ENCODE measurements at regions not wholly inside any gene's neighbourhood (a gene's known extent, or its start where the extent isn't known, plus 50 kb on each side); places are given as distances from the start of the nearest gene placed in this dataset.

DNA sequence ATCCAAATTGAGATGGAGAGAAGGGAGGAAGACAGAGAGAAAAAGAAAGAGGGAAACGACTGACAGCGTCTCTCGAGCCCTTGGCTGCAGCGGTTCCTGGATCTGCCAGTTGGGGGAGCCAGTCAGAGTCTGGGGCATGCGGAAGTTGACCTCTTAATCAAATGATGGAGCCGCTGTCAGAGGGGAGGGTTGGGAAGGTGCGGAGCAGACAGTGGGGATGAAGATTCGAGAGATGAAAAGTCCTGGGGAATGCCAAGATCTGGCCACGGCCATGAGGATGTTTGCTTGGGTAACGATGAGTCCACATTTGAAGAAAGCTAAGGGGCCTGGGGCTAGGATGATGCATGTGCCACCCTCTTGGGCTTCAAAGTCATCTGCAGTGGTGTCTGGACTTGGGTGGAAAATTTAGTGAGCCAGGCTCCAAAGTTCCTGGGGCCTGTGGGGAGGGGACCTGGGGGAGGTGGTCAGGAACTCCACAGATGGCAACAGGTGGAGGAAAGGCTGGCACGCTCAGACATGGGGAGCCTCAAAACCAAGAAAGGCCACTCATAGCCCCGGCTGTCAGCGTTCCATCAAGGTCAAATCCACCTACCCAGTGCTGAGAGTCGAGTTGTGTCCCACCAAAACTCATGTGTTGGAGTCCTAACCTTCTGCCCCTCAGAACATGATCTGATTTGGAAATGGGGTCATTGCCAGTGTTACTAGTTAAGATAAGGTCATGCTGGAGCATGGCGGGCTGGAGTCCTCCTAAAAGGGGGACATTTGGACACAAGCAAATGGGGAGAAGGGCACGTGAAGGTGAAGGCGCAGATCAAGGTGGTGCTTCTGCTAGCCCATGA, 200.1 kb downstream of the NDUFA10 start:
- peaks cover 3% of the 10 kb centered on the region; the same call in 1 of the 2 replicates for H3K4me1 ChIP-seq (ENCODE audit: insufficient read depth, low read length)
- no peak overlapping the region for H3K4me3 ChIP-seq (ENCODE audit: low read length)
- 92% methylated on average over 17 of the region's 17 CpGs for whole genome bisulfite sequencing
- H3K27ac ChIP-seq (ENCODE audit: low read depth, low read length): no peak overlapping the region
- H3K27me3 ChIP-seq (ENCODE audit: insufficient read depth, low read length): no peaks in the 10 kb centered on the region; the same call in 1 of the 2 replicates
- H3K9ac ChIP-seq (ENCODE audit: low read depth, low read length): no peak overlapping the region
- no peaks in the 10 kb centered on the region for H3K9me3 ChIP-seq (ENCODE audit: insufficient read depth, low read depth, low read length)
- H3K36me3 ChIP-seq (ENCODE audit: insufficient read depth, low read length): no peaks in the 10 kb centered on the region

DNA sequence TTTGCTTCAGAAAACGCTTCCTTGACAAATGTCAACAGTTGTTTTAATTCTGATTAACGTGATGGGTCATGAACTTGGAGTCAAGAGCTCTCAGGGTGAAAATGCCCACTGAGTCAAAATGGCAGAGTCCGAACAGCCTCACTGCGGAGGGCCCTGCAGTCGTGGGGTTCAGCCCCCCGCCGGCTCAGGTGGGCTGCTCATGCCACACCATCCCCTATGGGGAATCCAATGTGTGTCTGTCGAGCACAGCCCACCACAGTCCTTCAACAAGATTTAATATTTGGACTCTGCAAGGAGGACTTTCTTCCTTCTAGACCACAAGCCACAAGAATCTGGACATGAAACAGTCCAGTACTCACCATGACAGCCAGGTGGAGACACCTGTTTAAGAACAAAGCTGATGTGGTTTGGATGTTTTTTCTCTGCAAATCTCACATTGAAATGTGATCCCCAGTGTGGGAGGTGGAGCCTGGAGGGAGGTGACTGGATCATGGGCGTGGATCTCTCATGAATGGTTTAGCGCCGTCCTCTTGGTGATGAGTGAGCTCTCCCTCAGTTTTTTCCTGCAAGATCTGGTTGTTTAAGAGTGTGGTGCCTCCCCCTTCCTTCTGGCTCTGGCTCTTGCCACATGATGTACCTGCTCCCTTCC, 201.0 kb downstream of the NDUFA10 start:
- 73% methylated on average over 11 of the region's 11 CpGs for WGBS
- Histone ChIP-seq H3K9ac (ENCODE audit: low read depth, low read length) (no peak overlapping the region), H3K9me3 (ENCODE audit: insufficient read depth, low read depth, low read length) (no peaks in the 10 kb centered on the region), H3K4me1 (ENCODE audit: insufficient read depth, low read length) (peaks cover 3% of the 10 kb centered on the region; the same call in 1 of the 2 replicates), H3K27me3 (ENCODE audit: insufficient read depth, low read length) (no peaks in the 10 kb centered on the region; the same call in 1 of the 2 replicates), H3K36me3 (ENCODE audit: insufficient read depth, low read length) (no peaks in the 10 kb centered on the region), H3K4me3 (ENCODE audit: low read length) (no peak overlapping the region), H3K27ac (ENCODE audit: low read depth, low read length) (no peak overlapping the region)

DNA sequence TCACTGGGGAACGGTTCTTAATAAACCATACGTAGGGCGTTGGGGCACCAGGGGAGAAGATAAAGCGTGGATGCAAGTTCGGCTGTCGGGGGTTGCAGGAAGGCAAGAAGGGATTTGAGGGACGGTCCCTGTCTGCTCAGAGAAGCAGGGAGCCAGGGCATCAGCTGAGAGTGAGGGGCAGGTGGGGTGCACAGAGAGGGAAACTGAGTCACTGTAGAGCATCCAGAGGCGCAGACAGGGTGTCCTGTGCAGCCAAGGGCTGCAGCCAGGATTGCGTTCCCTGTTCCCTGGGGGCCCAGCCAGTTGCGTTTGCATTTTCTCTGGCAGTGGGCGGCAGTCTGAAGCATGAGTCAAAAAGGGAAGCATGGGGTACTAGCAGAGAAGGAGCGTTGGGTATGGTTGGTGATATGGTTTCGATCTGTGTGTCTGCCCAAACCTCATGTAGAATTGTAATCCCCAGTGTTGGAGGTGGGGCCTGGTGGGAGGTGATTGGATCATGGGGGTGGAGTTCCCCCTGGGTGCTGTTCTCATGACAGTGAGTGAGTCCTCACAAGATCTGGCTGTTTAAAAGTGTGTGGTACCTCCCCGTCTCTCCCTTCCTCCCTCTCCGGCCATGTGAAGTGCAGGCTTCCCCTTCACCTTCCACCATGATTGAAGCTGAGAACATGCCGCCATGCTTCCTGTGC, 202.9 kb downstream of the NDUFA10 start:
- no peak overlapping the region for H3K27ac ChIP-seq (ENCODE audit: low read depth, low read length)
- H3K9ac ChIP-seq (ENCODE audit: low read depth, low read length): no peak overlapping the region
- WGBS: 91% methylated on average over 16 of the region's 16 CpGs
- H3K4me1 ChIP-seq (ENCODE audit: insufficient read depth, low read length): peaks cover 3% of the 10 kb centered on the region; the same call in 1 of the 2 replicates
- H3K9me3 ChIP-seq (ENCODE audit: insufficient read depth, low read depth, low read length): no peaks in the 10 kb centered on the region
- H3K4me3 ChIP-seq (ENCODE audit: low read length): no peak overlapping the region
- no peaks in the 10 kb centered on the region; the same call in 1 of the 2 replicates for H3K27me3 ChIP-seq (ENCODE audit: insufficient read depth, low read length)
- no peaks in the 10 kb centered on the region for H3K36me3 ChIP-seq (ENCODE audit: insufficient read depth, low read length)

DNA sequence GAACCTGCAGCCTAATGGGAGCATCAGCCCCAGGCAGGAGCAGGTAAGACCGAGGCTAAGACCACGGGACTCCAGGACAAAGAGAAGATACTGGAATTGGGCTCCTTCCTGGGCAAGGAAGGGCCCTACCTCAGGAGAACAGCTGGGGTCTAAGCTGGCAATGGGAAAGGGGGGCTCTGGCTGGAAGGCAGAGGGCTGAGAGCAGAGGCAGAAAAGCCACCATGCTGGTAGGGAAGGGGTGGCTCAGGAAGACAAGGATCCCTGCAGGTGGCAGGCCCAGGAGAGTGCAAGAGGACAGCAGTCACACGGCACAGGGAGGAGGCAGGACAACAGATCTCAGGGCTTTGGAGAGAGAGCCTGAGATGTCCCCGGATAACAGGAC, 203.5 kb downstream of the NDUFA10 start:
- Histone ChIP-seq H3K27ac (ENCODE audit: low read depth, low read length) (no peak overlapping the region), H3K9ac (ENCODE audit: low read depth, low read length) (no peak overlapping the region), H3K4me1 (ENCODE audit: insufficient read depth, low read length) (peaks cover 3% of the 10 kb centered on the region; the same call in 1 of the 2 replicates), H3K4me3 (ENCODE audit: low read length) (no peak overlapping the region), H3K36me3 (ENCODE audit: insufficient read depth, low read length) (no peaks in the 10 kb centered on the region), H3K9me3 (ENCODE audit: insufficient read depth, low read depth, low read length) (no peaks in the 10 kb centered on the region), H3K27me3 (ENCODE audit: insufficient read depth, low read length) (no peaks in the 10 kb centered on the region; the same call in 1 of the 2 replicates)
- WGBS: 81% methylated on average over 4 of the region's 4 CpGs

DNA sequence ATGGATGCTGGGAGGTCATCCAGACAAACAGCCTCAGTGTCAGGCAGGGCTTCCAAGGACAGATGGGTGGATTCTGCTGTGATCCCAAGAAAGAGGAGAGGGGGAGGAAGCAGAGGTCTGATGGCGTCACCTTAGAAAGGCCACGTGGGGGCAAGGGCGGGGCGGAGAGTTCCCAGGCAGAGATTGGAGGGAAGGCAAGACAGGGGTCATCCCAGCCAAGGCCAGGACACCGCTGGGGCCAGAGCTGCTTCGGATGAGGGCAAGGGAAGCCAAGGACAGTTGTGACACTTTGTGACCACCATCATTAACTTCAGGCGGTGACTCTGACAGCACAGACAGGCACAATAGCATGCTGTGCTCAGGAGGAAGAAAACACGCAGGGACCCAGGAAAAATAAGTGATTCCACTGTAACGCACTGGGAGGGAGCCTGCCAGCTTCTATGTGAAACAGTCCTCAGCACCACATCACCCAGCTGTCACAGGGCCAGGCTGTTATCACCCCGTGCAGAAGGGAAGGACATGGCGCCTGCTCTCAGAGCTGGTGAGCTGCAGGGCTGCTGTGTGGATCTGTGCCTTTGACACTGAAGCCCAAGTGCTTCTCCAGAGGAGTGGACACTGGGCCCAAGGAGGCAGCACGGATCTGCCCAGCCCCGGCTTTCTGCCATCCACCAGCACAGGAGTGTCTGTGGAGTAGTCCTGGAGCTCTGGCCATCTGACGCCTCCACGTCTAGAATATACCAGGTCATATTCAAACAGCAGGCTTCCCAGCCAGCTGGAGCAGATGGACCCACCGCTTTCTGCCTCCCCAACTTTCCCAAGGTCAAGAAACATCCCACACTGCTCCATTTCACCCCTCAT, 204.1 kb downstream of the NDUFA10 start:
- Histone ChIP-seq H3K4me3 (ENCODE audit: low read length) (no peak overlapping the region), H3K9ac (ENCODE audit: low read depth, low read length) (no peak overlapping the region), H3K27ac (ENCODE audit: low read depth, low read length) (no peak overlapping the region), H3K36me3 (ENCODE audit: insufficient read depth, low read length) (no peaks in the 10 kb centered on the region), H3K4me1 (ENCODE audit: insufficient read depth, low read length) (peaks cover 3% of the 10 kb centered on the region; the same call in 1 of the 2 replicates), H3K9me3 (ENCODE audit: insufficient read depth, low read depth, low read length) (no peaks in the 10 kb centered on the region), H3K27me3 (ENCODE audit: insufficient read depth, low read length) (no peaks in the 10 kb centered on the region; the same call in 1 of the 2 replicates)
- 85% methylated on average over 16 of the region's 16 CpGs for WGBS

DNA sequence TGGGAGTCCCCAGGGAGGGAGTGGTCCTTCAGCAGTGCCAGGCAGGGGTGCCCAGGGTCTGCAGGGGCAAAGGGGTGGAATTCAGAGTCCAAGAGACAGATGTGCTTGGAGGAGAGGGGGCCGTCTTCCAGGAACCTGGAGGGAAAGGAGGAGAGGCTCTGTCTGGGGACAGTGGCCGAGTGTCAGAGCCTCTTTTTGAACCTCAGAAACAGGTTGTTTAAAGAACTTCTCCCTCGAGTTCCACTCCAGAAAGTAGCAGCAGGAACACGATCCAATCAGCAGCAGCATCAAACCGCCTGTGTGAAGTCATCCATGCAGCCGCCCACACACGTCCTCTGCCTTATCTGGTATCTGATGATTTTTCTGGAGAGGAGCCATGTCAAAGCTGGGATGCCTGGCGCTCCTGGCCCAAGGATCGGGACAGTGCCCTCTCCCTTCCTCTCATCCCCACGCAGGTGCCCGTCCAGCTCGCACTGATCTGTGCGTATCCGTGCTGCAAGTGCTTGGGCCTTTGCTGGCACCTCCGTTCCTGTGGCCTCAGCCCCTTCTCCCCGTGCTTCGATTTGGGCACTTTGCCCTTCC, 205.1 kb downstream of the NDUFA10 start:
- Histone ChIP-seq H3K27ac (ENCODE audit: low read depth, low read length) (no peak overlapping the region), H3K4me1 (ENCODE audit: insufficient read depth, low read length) (peaks cover 3% of the 10 kb centered on the region; the same call in 1 of the 2 replicates), H3K9me3 (ENCODE audit: insufficient read depth, low read depth, low read length) (no peaks in the 10 kb centered on the region), H3K9ac (ENCODE audit: low read depth, low read length) (no peak overlapping the region), H3K27me3 (ENCODE audit: insufficient read depth, low read length) (no peaks in the 10 kb centered on the region; the same call in 1 of the 2 replicates), H3K36me3 (ENCODE audit: insufficient read depth, low read length) (no peaks in the 10 kb centered on the region), H3K4me3 (ENCODE audit: low read length) (no peak overlapping the region)
- WGBS: 88% methylated on average over 17 of the region's 17 CpGs

DNA sequence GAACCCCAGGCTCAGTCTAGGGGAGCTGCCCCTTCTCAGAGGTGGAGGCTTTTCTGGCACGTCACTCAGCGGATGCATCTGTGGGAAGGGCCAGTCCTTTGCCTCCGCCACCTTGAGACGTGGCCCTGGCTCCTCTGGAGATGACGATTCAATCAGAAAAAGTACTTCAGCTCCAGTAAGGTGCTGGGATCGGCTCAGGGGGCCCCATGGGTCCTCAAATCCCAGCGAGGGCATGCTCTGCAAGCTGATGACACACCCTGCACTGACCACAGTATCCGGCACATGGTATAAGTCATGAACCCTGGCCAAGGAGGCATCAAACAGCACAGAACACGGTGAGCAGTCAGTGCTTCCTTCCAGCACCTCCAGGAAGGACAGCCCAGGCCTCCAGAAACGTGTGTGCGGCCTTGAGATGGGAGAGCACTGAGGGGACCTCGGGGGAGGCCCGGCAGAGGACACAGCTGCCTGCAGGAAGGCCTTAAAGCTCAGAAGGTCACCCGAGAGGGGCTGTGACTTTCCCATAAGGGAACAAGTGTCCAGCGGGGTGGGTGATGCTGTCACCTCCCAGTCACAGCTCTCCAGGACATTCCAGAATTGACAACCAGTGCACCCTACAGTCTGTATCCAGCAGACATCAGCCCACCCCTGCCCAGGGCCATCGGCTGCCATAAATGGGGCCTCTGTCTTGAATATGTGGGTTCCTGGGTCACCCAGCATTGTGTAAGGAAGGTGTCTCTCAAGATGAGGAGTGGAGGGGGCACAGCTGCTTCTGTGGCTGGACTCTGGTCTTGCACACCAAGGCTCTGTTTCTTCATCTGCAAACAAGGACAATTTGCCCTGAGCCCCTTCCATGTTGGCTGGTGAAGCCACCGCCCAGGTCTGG, 205.8 kb downstream of the NDUFA10 start:
- Histone ChIP-seq H3K4me3 (ENCODE audit: low read length) (no peak overlapping the region), H3K27ac (ENCODE audit: low read depth, low read length) (no peak overlapping the region), H3K4me1 (ENCODE audit: insufficient read depth, low read length) (no peaks in the 10 kb centered on the region), H3K27me3 (ENCODE audit: insufficient read depth, low read length) (no peaks in the 10 kb centered on the region; the same call in 1 of the 2 replicates), H3K9me3 (ENCODE audit: insufficient read depth, low read depth, low read length) (no peaks in the 10 kb centered on the region), H3K36me3 (ENCODE audit: insufficient read depth, low read length) (no peaks in the 10 kb centered on the region), H3K9ac (ENCODE audit: low read depth, low read length) (no peak overlapping the region)
- 92% methylated on average over 17 of the region's 17 CpGs for WGBS

DNA sequence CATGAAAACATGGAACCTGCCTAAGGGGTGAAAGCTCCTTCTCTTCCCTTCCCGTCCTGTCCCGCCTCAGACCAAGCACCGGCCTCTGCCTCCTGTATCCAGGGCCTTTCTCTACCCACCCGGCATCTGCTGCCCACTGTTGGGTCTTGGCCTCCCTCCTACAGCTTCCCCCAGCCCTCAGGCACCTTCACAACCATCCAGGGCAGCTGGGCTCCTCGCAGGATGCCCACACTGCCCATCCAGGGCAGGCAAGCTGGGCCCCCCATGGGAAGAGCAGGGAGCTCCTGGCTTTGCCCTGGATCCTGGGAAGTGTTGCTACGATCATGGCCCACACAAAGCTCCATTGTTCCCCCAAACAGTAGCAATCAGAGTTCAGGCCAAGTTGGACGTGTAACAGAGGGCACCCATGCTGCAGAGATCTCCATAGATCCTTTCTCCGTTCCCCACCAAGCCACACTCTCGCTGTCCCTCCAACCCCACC, 206.6 kb downstream of the NDUFA10 start:
- Histone ChIP-seq H3K9ac (ENCODE audit: low read depth, low read length) (no peak overlapping the region), H3K4me3 (ENCODE audit: low read length) (no peak overlapping the region), H3K4me1 (ENCODE audit: insufficient read depth, low read length) (no peaks in the 10 kb centered on the region), H3K36me3 (ENCODE audit: insufficient read depth, low read length) (no peaks in the 10 kb centered on the region), H3K27ac (ENCODE audit: low read depth, low read length) (no peak overlapping the region), H3K27me3 (ENCODE audit: insufficient read depth, low read length) (no peaks in the 10 kb centered on the region; the same call in 1 of the 2 replicates), H3K9me3 (ENCODE audit: insufficient read depth, low read depth, low read length) (no peaks in the 10 kb centered on the region)
- WGBS: 85% methylated on average over 9 of the region's 9 CpGs

DNA sequence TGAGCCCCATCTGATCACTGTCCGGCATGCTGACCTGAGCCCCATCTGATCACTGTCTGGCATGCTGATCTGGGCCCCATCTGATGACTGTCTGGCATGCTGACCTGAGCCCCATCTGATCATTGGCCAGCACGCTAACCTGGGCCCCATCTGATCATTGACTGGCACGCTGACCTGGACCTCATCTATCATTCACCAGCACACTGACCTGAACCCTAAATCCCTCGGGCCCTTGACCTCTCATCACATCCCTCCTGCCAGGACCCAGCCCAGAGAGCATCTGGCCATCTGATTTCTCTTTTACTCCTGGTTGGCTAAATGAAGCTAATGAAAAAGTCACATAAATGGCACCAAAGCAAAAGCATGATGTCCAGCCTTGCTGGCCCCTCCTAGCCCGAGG, 207.1 kb downstream of the NDUFA10 start:
- H3K27ac ChIP-seq (ENCODE audit: low read depth, low read length): no peak overlapping the region
- H3K4me1 ChIP-seq (ENCODE audit: insufficient read depth, low read length): no peaks in the 10 kb centered on the region
- no peaks in the 10 kb centered on the region for H3K36me3 ChIP-seq (ENCODE audit: insufficient read depth, low read length)
- WGBS: 96% methylated on average over 5 of the region's 5 CpGs
- H3K4me3 ChIP-seq (ENCODE audit: low read length): no peak overlapping the region
- no peak overlapping the region for H3K9ac ChIP-seq (ENCODE audit: low read depth, low read length)
- H3K27me3 ChIP-seq (ENCODE audit: insufficient read depth, low read length): no peaks in the 10 kb centered on the region; the same call in 1 of the 2 replicates
- no peaks in the 10 kb centered on the region for H3K9me3 ChIP-seq (ENCODE audit: insufficient read depth, low read depth, low read length)

Measured in HUES64 (cell line).